ENCODE measurements at regions not wholly inside any gene's neighbourhood (a gene's known extent, or its start where the extent isn't known, plus 50 kb on each side); places are given as distances from the start of the nearest gene placed in this dataset.
"Not testable (repeated sequence)": the region's sequence is repeated elsewhere in the genome, so short reads cannot be mapped to it uniquely, and the experiment has no call there.

DNA sequence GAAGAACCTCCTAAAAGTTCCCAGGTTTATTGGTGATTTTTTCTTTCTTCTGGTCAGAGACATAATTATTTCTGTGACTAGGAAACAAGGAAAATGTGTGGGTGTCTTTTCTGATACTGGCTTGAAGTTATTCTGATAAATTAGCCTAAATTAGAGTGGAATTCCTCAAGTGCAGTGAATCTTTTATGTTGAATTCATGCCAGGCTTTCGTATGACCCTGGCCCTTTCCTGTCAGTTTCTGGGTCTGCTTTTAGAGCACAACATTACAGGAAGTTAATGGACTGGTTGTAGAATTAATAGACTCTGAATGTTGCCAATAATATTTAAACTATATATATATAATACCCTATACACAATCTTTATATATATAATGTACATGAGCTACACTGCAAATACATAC is 230.6 kb upstream of the KIAA1217 start:
- in situ Hi-C loops (cut with HindIII; ENCODE audit: low sequenced_read_pairs) = no loop called here
- DNase-seq (ENCODE audit: low spot score) = no peak

DNA sequence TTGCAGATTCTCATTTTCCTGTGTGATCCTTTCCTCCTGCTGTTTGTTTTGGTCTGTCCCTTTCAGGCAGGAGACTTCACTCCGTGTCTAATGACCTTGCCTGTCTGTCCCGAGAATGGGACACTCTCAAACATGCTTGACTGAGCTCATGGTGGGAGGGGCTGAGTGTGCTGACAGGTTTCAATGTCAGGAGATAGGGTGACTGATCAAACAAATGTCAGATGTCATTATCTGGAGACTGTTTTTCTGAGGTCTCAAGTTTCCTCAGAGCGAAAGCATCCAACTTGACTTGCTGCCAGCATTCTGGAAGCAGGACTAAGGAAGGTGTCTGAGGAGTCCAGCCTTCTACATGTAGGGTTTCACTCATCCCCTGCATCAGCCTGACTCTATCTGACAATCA is 228.8 kb upstream of the KIAA1217 start:
- in situ Hi-C loops (cut with HindIII; ENCODE audit: low sequenced_read_pairs) = no loop called here
- no peak for DNase-seq (ENCODE audit: low spot score)

DNA sequence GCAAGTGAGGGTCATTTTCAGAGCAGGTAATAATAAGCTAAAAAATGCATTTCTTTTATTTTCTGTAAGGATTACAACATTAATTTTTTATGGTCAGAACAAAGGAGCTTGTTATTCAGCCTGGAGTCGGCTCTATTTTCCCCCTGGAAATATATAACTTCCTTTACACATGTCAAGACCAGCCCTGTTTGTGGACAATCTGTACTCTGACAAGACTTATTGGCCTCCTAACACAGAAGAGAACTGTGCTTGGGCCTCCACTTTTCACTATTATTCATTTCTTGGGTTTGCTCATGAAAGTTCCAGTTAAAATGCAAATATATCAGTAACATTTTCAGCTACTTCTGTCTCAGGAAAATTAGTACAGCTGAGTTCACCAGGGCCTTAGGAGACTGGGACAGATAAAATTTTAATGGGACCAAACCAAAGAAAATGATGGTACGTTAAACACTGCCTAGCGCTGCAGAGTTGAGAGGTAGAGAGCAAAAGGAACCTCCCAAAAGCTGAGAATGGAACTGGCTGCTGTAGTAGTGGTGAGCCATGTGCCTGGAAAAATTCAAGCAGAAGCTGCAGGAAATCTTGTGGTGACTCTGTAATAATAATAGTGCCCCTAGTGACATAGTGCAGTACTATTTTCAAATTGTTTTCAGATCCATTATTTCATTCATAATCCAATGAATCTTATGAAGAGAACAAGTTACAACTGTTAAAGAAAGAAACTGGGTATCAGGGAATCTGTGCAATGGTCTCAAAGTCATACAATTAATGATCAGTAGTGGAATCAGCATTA is 227.2 kb upstream of the KIAA1217 start:
- no peak for DNase-seq (ENCODE audit: low spot score)
- in situ Hi-C loops (cut with HindIII; ENCODE audit: low sequenced_read_pairs) = no loop called here

DNA sequence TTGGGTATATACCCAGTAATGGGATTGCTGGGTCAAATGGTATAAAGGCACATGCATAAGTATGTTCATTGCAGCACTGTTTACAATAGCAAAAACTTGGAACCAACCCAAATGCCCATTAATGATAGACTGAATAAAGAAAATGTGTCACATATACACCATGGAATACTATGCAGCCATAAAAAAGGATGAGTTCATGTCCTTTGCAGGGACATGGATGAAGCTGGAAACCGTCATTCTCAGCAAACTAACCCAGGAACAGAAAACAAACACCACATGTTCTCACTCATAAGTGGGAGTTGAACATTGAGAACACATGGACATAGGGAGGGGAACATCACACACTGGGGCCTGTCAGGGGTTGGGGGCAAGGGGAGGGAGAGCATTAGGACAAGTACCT is 224.5 kb upstream of the KIAA1217 start:
- DNase-seq (ENCODE audit: low spot score); in situ Hi-C loops (cut with HindIII; ENCODE audit: low sequenced_read_pairs): not testable (repeated sequence)

DNA sequence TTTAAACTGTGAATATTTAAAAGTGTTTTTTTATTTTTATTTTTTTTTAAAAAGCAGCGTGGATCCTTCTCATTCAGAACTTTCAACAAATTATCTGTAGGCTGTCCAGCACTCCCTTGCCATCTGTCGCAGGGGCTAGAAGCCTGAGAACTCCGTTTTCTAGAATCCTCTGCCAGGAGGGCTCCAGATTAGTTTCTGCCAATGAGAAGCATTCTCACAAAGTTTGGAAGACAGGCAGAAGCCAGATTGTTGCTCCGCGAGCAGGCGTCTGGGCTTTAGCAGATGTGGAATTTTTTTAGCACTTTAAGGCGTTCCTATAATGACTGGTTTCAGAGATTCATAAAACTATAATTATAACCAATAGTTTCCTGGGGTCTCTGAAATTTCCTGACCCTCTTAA is 220.9 kb upstream of the KIAA1217 start:
- in situ Hi-C loops (cut with HindIII; ENCODE audit: low sequenced_read_pairs) = no loop called here

DNA sequence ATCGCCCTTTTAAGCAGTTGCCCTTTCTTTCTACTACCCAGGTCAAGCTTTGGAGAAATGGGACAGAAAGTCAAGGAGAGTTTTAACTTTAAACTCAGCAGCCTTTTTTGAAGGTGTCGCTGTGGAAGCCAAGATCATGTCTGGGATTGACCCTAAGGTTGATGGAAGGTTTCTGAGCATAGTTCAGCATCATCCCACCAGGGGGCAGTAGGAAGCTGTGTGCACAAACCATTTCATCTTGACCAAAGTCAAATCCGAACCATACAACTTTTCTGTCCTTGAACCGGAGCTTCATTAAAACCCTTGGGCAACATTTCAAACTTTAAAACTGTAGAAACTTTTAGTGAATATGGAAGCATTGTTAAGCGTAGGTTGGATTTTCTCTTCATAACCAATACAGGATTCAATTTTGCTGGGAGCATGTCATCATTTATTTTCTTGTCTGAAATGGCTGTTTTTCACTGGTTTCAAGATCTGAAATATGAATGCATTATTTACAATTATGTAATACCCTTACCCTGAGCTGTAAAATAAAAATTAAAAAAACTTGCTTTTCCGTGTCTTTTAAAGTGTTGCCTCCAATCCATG is 214.4 kb upstream of the KIAA1217 start:
- peak; percentile 24 for DNase-seq (ENCODE audit: low spot score)
- in situ Hi-C loops (cut with HindIII; ENCODE audit: low sequenced_read_pairs) = no loop called here

More for the DNA sequence above, 220.9 kb upstream of the KIAA1217 start:
- no peak for DNase-seq (ENCODE audit: low spot score)

DNA sequence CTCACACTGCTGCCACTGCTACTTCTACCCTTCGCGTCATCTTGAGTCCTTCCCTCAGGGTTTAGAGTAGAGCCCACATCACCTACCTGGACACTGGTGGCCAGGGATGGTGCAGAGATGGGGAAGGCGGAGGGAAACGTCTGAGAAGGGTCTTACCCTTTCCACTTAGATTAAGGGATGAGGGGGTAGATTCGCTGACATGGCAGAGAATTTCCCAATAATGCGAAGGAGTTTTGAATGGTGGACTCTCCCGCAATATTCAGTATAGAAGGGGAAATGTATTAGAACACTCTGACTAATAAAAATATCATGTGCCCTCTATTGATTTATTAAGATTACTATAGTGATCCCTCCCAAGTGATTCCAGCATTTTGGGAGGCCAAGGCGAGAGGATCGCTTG is 209.5 kb upstream of the KIAA1217 start:
- DNase-seq (ENCODE audit: low spot score) = no peak
- in situ Hi-C loops (cut with HindIII; ENCODE audit: low sequenced_read_pairs) = no loop called here

DNA sequence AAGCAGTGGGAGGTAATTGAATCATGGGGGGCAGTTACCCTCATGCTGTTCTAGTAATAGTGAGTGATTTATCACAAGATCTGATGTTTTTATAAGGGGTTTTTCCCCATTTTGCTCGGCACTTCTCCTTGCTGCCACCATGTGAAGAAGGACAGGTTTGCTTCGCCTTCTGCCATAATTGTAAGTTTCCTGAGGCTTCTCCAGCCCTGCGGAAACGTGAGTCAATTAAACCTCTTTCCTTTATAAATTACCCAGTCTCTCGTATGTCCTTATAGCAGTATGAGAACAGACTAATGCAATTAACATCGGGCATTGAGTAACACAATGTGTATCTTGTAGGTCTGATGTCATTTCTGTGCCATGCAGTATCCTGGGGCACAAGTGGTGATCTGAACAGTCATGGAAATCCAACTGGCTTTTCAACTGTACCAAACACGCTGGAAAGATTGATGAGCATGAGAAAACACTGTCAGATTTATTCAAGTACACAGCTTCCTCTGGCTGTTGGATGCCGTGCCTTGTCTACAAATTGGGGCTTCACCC is 208.6 kb upstream of the KIAA1217 start:
- DNase-seq (ENCODE audit: low spot score) = no peak
- in situ Hi-C loops (cut with HindIII; ENCODE audit: low sequenced_read_pairs) = no loop called here

DNA sequence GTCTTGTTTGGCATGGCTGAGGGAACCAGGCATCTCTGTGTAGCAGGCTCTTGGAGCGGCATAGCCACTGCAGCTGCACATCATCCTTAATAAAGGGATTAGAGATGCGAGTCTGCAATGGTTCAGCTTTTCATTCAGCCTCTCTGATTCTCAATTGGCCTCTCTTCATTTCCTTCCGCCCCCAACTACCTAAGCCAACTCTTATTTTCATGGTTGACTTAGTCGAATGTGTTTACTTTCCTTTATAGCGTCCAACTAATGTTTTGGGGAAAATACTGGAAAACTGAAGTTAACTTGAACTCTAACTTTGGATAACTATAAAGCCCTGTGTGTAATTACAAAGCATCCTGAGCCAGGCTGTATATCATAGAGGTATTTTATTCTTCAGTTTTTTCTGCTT is 202.2 kb upstream of the KIAA1217 start:
- no peak for DNase-seq (ENCODE audit: low spot score)
- in situ Hi-C loops (cut with HindIII; ENCODE audit: low sequenced_read_pairs) = no loop called here

DNA sequence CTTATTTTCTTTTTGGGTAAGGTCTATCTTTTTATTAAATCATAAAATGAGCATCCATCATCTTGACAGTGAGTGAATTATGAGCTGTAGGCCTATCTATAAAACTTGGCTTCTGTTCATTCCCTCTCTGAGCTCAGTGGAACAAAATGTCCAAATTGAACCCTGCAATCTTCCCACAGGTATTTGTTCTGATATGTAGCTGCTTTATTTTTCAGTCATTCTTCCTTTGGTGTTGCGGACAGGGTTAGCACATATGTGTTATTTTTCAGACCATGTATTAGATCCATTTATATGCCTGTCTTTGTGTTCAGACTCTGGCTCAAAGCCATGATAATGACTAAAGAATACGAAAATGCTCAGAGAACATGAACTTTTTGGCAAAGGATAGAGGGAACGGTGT is 201.6 kb upstream of the KIAA1217 start:
- DNase-seq (ENCODE audit: low spot score) = no peak
- in situ Hi-C loops (cut with HindIII; ENCODE audit: low sequenced_read_pairs) = no loop called here

DNA sequence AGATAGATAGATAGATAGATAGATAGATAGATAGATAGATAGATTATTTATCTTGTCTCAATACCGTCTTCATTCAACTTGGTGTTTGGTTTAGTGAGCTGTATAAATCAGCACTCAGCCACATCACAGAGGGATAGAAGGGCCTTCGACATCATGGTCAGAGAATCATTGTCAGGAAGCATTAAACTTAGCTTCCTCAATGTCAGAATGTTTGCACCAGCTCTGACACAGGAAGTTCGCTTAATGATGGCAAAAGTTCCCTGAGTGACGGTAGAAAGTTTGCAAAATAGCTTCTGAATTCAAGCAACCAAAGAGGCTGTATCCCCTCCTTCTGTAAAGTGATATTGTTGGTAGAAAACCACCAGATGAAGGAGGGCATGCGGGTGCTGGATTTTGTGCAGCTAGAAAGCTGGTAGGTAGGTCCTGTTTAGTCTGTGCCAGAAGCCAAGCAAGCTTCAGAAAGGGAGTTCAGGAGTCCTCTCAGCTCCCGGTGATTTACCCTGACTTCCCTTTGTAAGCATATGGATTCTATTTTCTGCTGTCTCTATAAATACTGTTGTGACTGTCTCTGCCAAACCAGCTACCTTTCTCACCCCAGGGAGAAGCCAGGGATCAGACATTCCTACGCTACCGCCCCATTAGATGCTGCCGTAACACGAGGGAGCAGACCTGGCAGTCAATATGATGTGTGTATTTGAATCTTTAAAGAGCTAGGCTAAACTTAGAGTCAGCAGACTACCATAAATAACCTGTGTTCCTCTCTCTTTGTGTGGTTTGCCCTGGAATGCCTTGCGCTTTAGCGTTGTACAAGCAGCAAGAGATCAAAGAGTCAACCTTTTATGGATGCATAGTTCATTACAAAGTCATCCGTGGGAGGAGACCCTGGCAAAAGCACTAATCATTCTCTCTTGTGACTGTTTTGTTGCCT is 200.5 kb upstream of the KIAA1217 start:
- in situ Hi-C loops (cut with HindIII; ENCODE audit: low sequenced_read_pairs) = no loop called here
- no peak for DNase-seq (ENCODE audit: low spot score)

DNA sequence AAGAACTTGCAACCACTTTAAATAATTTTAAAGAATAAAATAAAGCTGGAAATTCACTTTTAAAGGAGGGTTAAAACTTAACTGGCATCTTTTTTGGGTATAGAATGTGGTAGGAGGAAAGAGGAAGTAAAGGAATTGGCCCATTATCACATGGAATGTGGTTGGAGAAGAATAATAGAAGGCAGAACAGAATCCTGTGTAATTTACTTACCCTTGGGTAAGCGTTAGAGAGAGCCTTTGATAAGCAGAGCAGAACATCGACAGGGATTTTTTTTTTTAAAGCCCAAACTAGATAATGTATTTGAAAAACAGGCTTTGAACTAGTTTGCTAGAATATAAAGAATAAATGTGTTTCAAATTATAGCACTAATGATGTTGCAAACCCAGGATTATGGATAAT is 199.8 kb upstream of the KIAA1217 start:
- DNase-seq (ENCODE audit: low spot score) = no peak

DNA sequence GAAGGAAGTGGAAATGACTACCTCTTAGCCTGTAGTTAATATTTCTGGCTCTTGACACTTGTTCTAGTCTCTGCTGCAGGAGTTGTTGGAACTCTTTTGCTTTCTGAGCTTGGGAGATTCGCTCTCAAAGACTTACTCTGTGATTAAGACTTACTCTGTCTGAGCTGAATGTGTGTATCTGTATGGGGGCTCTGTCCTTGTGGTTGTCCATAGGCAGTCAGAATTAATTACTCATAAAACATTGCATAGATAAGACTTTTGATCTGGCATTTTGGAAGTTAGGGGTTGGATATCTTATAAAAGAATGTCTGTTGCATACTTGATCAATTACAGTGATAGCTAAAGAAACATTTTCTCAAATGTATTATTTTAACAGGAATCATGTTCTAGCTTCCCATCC is 199.2 kb upstream of the KIAA1217 start:
- in situ Hi-C loops (cut with HindIII; ENCODE audit: low sequenced_read_pairs) = no loop called here
- no peak for DNase-seq (ENCODE audit: low spot score)

More for the DNA sequence above, 199.8 kb upstream of the KIAA1217 start:
- in situ Hi-C loops (cut with HindIII; ENCODE audit: low sequenced_read_pairs) = no loop called here

DNA sequence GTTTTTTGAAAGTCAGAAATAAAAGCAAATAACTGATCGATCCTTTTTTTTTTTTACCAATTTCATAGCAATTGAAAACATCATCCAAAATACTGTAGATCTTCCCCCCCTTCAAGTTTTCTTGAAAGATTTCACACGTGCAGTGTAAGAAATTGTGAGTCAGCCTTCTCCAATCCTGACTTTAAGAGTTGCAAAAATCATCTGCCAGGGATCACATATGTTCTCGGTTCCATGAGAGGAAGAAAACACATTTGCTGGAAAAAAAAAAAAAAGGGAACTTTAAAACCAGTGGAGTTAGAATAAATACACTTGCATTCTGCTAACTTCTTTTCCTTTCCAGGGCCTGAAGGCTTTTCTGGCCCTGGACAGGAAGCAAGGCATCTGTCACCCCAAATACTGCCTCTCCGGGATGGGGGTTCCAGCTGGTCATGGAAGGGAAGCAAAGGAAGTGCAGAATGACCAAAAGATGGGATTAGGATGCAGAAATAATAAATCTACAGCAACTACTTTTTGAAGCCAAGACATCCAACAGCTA is 198.4 kb upstream of the KIAA1217 start:
- in situ Hi-C loops (cut with HindIII; ENCODE audit: low sequenced_read_pairs) = no loop called here
- DNase-seq (ENCODE audit: low spot score) = no peak

DNA sequence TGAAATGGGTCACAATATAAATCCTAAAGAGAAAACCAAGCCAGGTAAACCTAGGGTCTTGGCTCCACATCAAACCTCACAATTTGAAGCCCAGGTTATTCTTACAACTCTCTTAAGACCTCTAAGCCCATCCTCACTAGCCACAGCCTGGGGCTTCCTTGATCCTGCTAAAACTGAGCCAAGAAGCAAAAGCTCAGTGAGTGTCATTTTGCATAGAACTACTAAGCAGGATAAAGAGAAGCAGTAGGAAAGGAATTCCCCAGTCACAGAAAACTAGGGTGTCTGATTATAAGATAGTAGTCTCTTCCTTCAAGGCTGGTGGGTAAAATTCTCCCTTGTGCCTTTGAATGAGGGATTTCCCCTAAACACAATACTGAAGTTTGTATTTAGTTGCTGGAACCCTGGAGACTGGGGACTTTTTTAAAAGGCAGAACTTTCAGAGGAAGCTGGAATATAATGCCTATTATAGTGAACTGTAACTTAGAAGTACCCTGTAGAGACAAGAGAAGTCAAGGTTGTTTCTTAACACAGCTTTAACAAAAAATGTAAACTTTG is 196.6 kb upstream of the KIAA1217 start:
- in situ Hi-C loops (cut with HindIII; ENCODE audit: low sequenced_read_pairs) = no loop called here
- DNase-seq (ENCODE audit: low spot score) = no peak

DNA sequence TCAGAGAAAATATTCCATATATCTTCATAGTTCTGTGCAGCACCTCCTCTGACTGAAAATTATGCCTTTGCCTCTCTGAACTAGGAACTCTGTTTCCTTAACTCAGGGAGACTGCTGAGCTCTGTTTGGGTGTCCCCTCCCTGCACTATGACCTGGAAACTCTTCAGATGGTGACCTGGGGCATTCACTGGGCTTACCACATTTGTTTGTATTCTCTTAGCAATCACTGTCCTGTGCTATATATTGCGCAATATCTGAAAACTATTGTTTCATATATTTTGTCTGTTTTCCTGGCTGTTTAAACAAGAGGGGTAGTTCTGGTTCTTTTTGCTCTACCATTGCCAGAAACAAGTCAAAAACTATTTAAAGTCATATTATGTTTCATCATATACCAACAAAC is 181.8 kb upstream of the KIAA1217 start:
- in situ Hi-C loops (cut with HindIII; ENCODE audit: low sequenced_read_pairs) = no loop called here
- DNase-seq (ENCODE audit: low spot score) = no peak

DNA sequence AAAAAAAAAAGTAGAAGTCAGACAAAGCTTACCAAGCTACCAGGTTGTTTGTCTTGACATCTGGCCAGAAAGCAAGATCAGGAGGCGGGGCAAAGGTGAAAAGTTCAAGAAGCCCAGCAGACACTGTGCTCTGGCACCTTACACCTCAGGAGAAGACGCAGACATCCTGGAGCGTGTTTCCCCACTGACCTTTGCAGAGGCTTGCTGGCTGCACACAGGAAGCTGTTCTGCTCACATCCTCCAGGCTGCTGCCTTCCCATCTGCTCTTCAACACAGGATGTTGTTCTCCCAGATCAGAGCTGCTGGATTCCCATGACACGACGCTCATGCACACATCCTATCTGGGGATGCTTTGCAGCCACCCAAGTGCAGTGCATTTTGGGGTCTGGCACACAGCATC is 174.4 kb upstream of the KIAA1217 start:
- in situ Hi-C loops (cut with HindIII; ENCODE audit: low sequenced_read_pairs) = no loop called here
- DNase-seq (ENCODE audit: low spot score) = no peak

DNA sequence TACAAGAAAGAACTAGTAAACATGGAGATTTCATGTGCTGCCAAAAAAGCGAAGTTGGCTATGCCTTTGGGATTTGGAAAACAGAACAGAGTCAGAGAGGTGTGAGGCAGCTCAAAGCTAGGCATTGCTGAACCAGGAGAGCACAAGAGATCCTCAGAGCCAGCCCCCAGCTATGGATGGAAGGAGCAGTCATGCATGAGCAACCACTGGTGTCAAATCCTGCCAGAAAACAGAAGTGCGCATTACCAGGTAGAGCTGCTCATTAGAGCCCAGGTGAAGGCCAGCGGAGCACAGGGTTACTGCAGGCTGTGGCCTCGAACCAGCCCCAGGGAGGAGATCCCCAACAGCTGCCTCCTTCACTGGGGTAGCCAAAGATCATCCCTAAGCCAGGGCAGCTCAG is 173.2 kb upstream of the KIAA1217 start:
- in situ Hi-C loops (cut with HindIII; ENCODE audit: low sequenced_read_pairs) = no loop called here
- DNase-seq (ENCODE audit: low spot score) = no peak

DNA sequence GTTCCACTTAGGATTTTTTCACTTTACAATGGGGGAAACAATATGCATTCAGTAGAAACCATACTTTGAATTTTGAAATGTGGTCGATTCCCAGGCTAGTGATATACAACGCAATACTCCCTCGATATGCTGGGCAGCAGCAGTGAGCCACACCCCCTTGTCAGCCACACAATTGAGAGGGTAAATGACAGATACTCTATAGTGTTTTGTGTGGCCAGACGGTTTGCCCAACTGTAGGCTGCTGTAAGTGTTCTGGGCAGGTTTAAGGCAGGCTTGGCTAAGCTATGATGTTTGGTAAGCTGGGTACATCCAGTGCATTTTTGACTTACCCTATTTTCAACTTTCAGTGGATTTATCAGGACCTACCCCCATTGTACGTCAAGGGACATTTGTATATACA is 169.6 kb upstream of the KIAA1217 start:
- in situ Hi-C loops (cut with HindIII; ENCODE audit: low sequenced_read_pairs) = no loop called here
- DNase-seq (ENCODE audit: low spot score) = no peak
